Lung (tissue), 11 donors: ENCODE measurements at regions not wholly inside any gene's neighbourhood (a gene's known extent, or its start where the extent isn't known, plus 50 kb on each side); places are given as distances from the start of the nearest gene placed in this dataset.

ENCODE experiments used
- ATAC-seq: fragments of 200-7000 bp; cut with Tn5 transposase; one replicate; pipeline ENCODE4 v1.9.1; 2020; ENCODE audit warnings: moderate number of reproducible peaks; ENCODE audit not compliant: insufficient read depth, low FRiP score
- DNase-seq, 3 donors: peaks; one replicate each; pipeline ENCODE4 v3.0.0-alpha.2; 2013 to 2017
- H3K27ac ChIP-seq, 2 donors: one replicate each; pipeline ENCODE4 v1.5.1; 2013; ENCODE audit warnings: mild to moderate bottlenecking in 2 of 2, moderate library complexity in 2 of 2, control low read depth in 1 of 2, inconsistent platforms in 1 of 2, low read depth in 1 of 2, low read length in 1 of 2
- H3K27me3 ChIP-seq, 3 donors: one replicate each; pipeline ENCODE4 v1.5.1; 2013; ENCODE audit warnings: low read length in 2 of 3; ENCODE audit not compliant: control insufficient read depth in 3 of 3, insufficient read depth in 3 of 3
- H3K36me3 ChIP-seq, 4 donors: one replicate each; pipeline ENCODE4 v1.5.1; 2013; ENCODE audit warnings: low read length in 4 of 4, mild to moderate bottlenecking in 1 of 4, moderate library complexity in 1 of 4; ENCODE audit not compliant: control insufficient read depth in 4 of 4, insufficient read depth in 4 of 4
- H3K4me1 ChIP-seq, 5 donors: one replicate each; pipeline ENCODE4 v1.5.1; 2013; ENCODE audit warnings: low read length in 5 of 5, mild to moderate bottlenecking in 2 of 5, moderate library complexity in 1 of 5; ENCODE audit not compliant: control insufficient read depth in 5 of 5, insufficient read depth in 5 of 5
- H3K4me3 ChIP-seq: one replicate; pipeline ENCODE4 v1.5.1; 2013; ENCODE audit warnings: mild to moderate bottlenecking, control low read depth, moderate library complexity
- H3K9ac ChIP-seq, 2 donors: one replicate each; pipeline ENCODE4 v1.5.1; 2013; ENCODE audit warnings: low read length in 2 of 2, control low read depth in 1 of 2; ENCODE audit not compliant: insufficient read depth in 1 of 2
- H3K9me3 ChIP-seq, 4 donors: one replicate each; pipeline ENCODE4 v1.5.1; 2013; ENCODE audit warnings: low read length in 3 of 4, mild to moderate bottlenecking in 1 of 4, moderate library complexity in 1 of 4; ENCODE audit not compliant: control insufficient read depth in 4 of 4, insufficient read depth in 3 of 4
- WGBS, 2 donors: extraction: QIAGEN DNeasy Blood & Tissue Kit; methylation state at CpG; one replicate each; pipeline ENCODE4 v1.1.7; 2013; 5-methylcytosine and 5-hydroxymethylcytosine counted together
- TF ChIP-seq, protein P1 (sequence below): IDR thresholded peaks from 2 replicates; pipeline ENCODE4 v1.5.1; 2012; ENCODE audit warnings: mild to moderate bottlenecking; ENCODE audit errors: control extremely low read depth, extremely low read depth
- donor health status: control.
- donor health status: control.
- donor health status: Bipolar disorder and iron deficiency.
- donor health status: healthy.
- donor health status: DM: yes; HTN: yes; CAD: no.

GRCh38 chrX:129026202-129026601 is 497.1 kb downstream of the SMARCA1 start:
- no peak overlapping the region for H3K27ac ChIP-seq
- DNase-seq: no peak
- TF ChIP-seq, protein P1, sequence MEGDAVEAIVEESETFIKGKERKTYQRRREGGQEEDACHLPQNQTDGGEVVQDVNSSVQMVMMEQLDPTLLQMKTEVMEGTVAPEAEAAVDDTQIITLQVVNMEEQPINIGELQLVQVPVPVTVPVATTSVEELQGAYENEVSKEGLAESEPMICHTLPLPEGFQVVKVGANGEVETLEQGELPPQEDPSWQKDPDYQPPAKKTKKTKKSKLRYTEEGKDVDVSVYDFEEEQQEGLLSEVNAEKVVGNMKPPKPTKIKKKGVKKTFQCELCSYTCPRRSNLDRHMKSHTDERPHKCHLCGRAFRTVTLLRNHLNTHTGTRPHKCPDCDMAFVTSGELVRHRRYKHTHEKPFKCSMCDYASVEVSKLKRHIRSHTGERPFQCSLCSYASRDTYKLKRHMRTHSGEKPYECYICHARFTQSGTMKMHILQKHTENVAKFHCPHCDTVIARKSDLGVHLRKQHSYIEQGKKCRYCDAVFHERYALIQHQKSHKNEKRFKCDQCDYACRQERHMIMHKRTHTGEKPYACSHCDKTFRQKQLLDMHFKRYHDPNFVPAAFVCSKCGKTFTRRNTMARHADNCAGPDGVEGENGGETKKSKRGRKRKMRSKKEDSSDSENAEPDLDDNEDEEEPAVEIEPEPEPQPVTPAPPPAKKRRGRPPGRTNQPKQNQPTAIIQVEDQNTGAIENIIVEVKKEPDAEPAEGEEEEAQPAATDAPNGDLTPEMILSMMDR: no peak

DNA sequence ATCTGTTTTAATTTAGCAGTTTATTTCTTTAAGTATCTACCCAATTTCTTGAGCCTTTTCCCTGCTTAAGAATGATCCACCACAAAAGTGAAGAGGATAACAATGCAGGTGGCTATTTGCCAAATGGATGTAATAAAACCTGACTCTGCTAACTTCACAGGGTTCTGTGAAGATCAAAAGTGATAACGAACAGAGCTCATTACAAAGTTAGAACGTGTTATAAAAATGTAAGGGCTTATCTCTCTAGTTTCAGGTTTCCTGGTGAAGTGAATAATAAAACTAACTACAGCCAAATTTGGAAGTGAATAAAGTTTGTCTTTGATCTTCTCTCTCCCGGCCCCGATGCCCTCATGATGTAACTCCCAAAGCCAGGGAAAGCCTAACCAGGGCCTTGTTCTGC is 497.9 kb downstream of the SMARCA1 start:
- WGBS, 2 donors: 16 to 31% methylated on average over 4 of the region's 4 CpGs
- no peaks in the 10 kb centered on the region for H3K36me3 ChIP-seq
- H3K9me3 ChIP-seq: no peaks in the 10 kb centered on the region
- ATAC-seq: no peak
- DNase-seq: no peak
- TF ChIP-seq, protein P1: no peak
- H3K4me1 ChIP-seq: no peaks in the 10 kb centered on the region
- no peaks in the 10 kb centered on the region for H3K27me3 ChIP-seq
- H3K9ac ChIP-seq: no peak overlapping the region
- H3K4me3 ChIP-seq: no peak overlapping the region
- H3K27ac ChIP-seq: no peak overlapping the region

More at GRCh38 chrX:129026202-129026601, 497.1 kb downstream of the SMARCA1 start:
- no peak overlapping the region for H3K9ac ChIP-seq
- 60 to 87% methylated on average over 6 of the region's 6 CpGs for WGBS, 2 donors
- no peaks in the 10 kb centered on the region for H3K27me3 ChIP-seq
- no peaks in the 10 kb centered on the region for H3K36me3 ChIP-seq
- H3K4me3 ChIP-seq: no peak overlapping the region
- no peaks in the 10 kb centered on the region for H3K4me1 ChIP-seq
- H3K9me3 ChIP-seq: no peaks in the 10 kb centered on the region
- no peak for ATAC-seq

DNA sequence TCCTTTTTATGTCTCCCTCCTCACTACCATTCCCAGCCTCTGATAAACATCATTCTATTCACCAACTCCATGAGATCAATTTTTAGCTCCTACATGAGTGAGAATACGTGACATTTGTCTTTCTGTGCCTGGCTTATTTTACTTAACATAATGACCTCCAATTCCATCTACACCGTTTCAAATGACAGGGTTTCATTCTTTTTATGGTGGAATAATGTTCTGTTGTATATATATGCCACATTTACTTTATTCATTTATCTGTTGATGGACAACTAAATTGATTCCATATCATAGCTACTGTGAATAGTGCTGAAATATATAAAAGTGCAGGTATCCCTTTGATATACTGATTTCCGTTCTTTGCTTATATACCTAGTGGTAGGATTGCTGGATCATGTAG is 503.9 kb downstream of the SMARCA1 start:
- ATAC-seq: no peak
- WGBS, 2 donors: 72 to 90% methylated on average over 3 of the region's 3 CpGs

DNA sequence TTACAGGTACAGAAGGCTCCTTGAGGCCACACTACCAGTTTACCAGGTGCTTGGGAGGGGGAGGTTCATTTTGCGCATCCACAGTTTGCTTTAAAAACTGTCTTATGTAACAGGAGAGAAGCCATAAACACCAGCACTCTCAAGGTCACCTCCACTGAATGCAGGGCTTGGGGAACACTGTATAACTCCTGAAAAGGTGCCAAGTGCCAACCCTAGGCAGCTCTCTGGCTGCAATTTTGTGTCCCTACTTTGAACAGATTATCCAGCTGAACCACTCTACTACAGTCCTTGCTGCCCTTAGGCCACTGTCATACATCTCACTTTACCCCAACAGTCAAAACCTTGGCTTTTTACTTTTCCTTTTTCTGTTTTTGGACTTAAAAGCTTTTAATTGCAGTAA is 507.9 kb downstream of the SMARCA1 start:
- Histone ChIP-seq H3K27ac (no peak overlapping the region), H3K4me1 (no peaks in the 10 kb centered on the region), H3K4me3 (no peak overlapping the region), H3K9ac (no peak overlapping the region), H3K27me3 (no peaks in the 10 kb centered on the region), H3K36me3 (no peaks in the 10 kb centered on the region), H3K9me3 (no peaks in the 10 kb centered on the region)
- 94 to 100% methylated on average over 1 of the region's 1 CpG for WGBS, 2 donors
- TF ChIP-seq, protein P1: no peak
- DNase-seq (no peak), ATAC-seq (no peak)

More for the DNA sequence above, 503.9 kb downstream of the SMARCA1 start:
- no peaks in the 10 kb centered on the region for H3K4me1 ChIP-seq
- no peak overlapping the region for H3K27ac ChIP-seq
- H3K27me3 ChIP-seq: no peaks in the 10 kb centered on the region
- no peak overlapping the region for H3K4me3 ChIP-seq
- H3K36me3 ChIP-seq: no peaks in the 10 kb centered on the region
- no peak overlapping the region for H3K9ac ChIP-seq
- no peaks in the 10 kb centered on the region for H3K9me3 ChIP-seq
- DNase-seq: no peak
- TF ChIP-seq, protein P1: no peak
